ENCODE measurements at regions not wholly inside any gene's neighbourhood (a gene's known extent, or its start where the extent isn't known, plus 50 kb on each side); places are given as distances from the start of the nearest gene placed in this dataset.
"Not testable (repeated sequence)": the region's sequence is repeated elsewhere in the genome, so short reads cannot be mapped to it uniquely, and the experiment has no call there.

- not testable (repeated sequence) for FAIRE-seq
These were observed 51.1 kb upstream of the BNC1 start for GRCh38 chr15:83335542-83335941.

GRCh38 chr15:83339396-83339795 lies 54.9 kb upstream of the BNC1 start:
- ATAC-seq (no peak), FAIRE-seq (no peak), DNase-seq (no peak)
- Histone ChIP-seq H3K27ac (no peak overlapping the region), H3K4me3 (no peak overlapping the region), H3K36me3 (no peaks in the 10 kb centered on the region), H3K4me1 (no peaks in the 10 kb centered on the region), H3K9me3 (no peaks in the 10 kb centered on the region), H3K27me3 (no peaks in the 10 kb centered on the region)
- TF ChIP-seq, protein P1, sequence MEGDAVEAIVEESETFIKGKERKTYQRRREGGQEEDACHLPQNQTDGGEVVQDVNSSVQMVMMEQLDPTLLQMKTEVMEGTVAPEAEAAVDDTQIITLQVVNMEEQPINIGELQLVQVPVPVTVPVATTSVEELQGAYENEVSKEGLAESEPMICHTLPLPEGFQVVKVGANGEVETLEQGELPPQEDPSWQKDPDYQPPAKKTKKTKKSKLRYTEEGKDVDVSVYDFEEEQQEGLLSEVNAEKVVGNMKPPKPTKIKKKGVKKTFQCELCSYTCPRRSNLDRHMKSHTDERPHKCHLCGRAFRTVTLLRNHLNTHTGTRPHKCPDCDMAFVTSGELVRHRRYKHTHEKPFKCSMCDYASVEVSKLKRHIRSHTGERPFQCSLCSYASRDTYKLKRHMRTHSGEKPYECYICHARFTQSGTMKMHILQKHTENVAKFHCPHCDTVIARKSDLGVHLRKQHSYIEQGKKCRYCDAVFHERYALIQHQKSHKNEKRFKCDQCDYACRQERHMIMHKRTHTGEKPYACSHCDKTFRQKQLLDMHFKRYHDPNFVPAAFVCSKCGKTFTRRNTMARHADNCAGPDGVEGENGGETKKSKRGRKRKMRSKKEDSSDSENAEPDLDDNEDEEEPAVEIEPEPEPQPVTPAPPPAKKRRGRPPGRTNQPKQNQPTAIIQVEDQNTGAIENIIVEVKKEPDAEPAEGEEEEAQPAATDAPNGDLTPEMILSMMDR (IDR thresholded peaks at IDR 0.05) = no peak
- intact Hi-C loops (cut with DNase I) = no loop called here
- 67 to 73% methylated on average over 5 of the region's 5 CpGs for WGBS, 2 donors

More at GRCh38 chr15:83335542-83335941, 51.1 kb upstream of the BNC1 start:
- ATAC-seq; H3K36me3 ChIP-seq; H3K4me3 ChIP-seq; intact Hi-C loops (cut with DNase I); H3K27me3 ChIP-seq; DNase-seq; H3K4me1 ChIP-seq; H3K9me3 ChIP-seq; H3K27ac ChIP-seq: not testable (repeated sequence)
- 73 to 81% methylated on average over 1 of the region's 1 CpG for WGBS, 2 donors

GRCh38 chr15:83340087-83340486 lies 55.6 kb upstream of the BNC1 start:
- FAIRE-seq = no peak
- WGBS, 2 donors = 64 to 86% methylated on average over 1 of the region's 1 CpG
- ATAC-seq = no peak
- H3K27ac ChIP-seq = no peak overlapping the region
- intact Hi-C loops (cut with DNase I) = no loop called here
- H3K4me3 ChIP-seq = no peak overlapping the region
- H3K36me3 ChIP-seq = no peaks in the 10 kb centered on the region
- no peaks in the 10 kb centered on the region for H3K4me1 ChIP-seq
- TF ChIP-seq, protein P1 (IDR thresholded peaks at IDR 0.05) = no peak
- no peaks in the 10 kb centered on the region for H3K27me3 ChIP-seq
- no peaks in the 10 kb centered on the region for H3K9me3 ChIP-seq
- no peak for DNase-seq

GRCh38 chr15:83346342-83346741 lies 61.9 kb upstream of the BNC1 start:
- ATAC-seq = no peak
- no peaks in the 10 kb centered on the region for H3K4me1 ChIP-seq
- no peak overlapping the region for H3K27ac ChIP-seq
- TF ChIP-seq, protein P1 (IDR thresholded peaks at IDR 0.05) = no peak
- 67 to 74% methylated on average over 3 of the region's 3 CpGs for WGBS, 2 donors
- H3K9me3 ChIP-seq = no peaks in the 10 kb centered on the region
- no peaks in the 10 kb centered on the region for H3K36me3 ChIP-seq
- intact Hi-C loops (cut with DNase I) = no loop called here
- FAIRE-seq = no peak
- H3K27me3 ChIP-seq = no peaks in the 10 kb centered on the region
- no peak overlapping the region for H3K4me3 ChIP-seq
- DNase-seq = no peak

DNA sequence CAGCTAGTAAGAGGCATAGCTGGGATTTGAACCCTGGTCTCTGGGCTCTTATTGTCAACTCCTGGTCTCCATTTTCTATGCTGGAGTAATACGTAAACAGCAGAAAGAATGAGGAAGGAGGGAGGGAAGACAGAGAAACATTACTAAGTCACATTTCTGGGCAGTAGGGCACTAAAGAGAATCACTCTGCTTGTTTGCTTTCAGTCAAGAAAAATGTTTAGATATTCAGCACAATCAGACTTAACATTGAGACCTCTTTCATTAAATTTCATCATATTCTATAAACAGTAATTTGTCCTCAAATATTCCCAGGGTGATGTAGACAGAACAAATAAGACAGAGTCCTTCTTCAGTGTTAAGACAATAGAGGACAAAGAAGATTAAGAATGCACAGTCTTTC lies 67.7 kb upstream of the BNC1 start:
- Histone ChIP-seq H3K27ac (no peak overlapping the region), H3K9me3 (no peaks in the 10 kb centered on the region), H3K27me3 (no peaks in the 10 kb centered on the region), H3K4me3 (no peak overlapping the region), H3K36me3 (no peaks in the 10 kb centered on the region), H3K4me1 (no peaks in the 10 kb centered on the region)
- FAIRE-seq (no peak), DNase-seq (no peak), ATAC-seq (no peak)
- intact Hi-C loops (cut with DNase I) = no loop called here
- WGBS, 2 donors = 77 to 100% methylated on average over 1 of the region's 1 CpG
- TF ChIP-seq, protein P1 (IDR thresholded peaks at IDR 0.05) = no peak
